Hematopoietic multipotent progenitor cell treated with erythropoietin and hydrocortisone succinate and interleukin-3 and kit ligand, for 17 days (in vitro differentiated cells): ENCODE measurements at regions not wholly inside any gene's neighbourhood (a gene's known extent, or its start where the extent isn't known, plus 50 kb on each side); places are given as distances from the start of the nearest gene placed in this dataset.

Source experiments
- DNase-seq: peaks from one replicate; pipeline ENCODE4 v3.0.0-alpha.2; 2015; ENCODE audit warnings: low spot score

- DNase-seq, result no peak
Measured at GRCh38 chr2:144241801-144242200, 278.1 kb downstream of the ZEB2 start.

DNA sequence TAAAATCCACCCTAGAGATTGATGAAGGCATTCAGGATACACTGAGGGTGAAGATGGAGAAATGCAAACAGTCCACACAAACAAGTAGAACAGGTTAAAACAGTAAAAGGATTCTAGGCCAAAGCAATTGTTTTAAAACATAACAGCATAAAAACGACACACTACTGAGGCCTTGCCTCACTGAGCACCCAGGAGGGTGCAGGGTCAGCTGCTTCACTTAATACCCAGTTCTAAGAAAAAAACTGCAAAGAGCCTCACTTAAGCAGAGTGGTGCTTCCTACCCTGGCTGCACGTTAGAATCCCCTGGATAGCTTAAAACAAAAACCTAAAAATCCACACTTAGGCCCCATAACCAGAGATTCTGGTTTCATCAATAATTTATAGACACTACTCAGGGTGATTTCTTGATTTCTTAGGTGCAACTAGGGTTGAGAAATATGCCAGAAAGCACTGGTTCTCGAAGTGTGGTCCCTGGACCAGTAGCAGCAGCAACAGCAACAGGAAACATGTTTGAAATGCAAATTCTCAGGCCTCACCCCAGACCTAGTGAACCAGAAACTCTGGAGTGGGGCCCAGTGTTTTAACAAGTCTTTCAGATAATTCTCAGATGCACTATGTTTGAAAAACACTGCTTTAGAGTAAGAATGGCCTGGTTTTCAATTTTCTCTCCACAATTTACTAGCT is 279.1 kb downstream of the ZEB2 start:
- no peak for DNase-seq

DNA sequence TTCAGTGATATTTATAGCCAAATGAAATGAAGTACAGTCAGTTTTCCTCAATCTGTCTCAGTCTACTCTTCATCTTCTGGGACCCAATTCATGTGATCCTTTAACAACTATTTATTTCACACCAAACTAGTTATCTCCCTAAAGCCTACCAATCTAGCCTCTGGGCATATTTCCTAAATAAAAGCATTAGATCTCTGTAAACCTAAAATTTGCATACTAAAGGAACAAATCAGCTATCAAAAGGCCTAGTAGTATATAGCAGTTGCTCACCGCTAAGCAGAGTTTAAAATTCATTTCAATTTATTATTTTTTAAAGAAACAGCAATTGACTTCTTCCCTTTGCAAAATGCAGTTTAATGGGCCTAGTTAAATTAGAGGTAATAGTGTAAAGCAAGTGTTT is 280.2 kb downstream of the ZEB2 start:
- no peak for DNase-seq

DNA sequence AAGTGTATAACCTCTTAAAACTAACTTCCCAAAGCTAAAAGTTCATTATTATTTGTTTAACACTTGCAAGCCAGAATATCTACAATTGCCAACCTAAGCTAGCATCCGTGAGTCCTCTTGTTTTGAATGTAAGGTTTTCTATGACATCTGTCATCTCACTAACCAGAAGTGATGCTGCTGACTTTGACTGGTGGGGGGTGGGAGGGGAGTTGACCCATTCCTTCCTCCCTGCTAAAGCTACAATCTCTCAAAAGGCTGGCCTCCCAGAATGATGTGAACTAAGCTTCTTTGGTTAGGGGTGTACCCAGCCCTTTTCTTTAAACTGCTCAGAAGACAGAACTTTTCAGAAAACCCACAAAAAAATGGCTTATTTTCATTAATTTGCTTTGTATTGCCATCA is 280.6 kb downstream of the ZEB2 start:
- DNase-seq, result no peak

- no peak for DNase-seq
Measured at GRCh38 chr2:144237830-144238627, 281.9 kb downstream of the ZEB2 start.

- no peak for DNase-seq
Measured at GRCh38 chr2:144237108-144237507, 282.8 kb downstream of the ZEB2 start.

DNA sequence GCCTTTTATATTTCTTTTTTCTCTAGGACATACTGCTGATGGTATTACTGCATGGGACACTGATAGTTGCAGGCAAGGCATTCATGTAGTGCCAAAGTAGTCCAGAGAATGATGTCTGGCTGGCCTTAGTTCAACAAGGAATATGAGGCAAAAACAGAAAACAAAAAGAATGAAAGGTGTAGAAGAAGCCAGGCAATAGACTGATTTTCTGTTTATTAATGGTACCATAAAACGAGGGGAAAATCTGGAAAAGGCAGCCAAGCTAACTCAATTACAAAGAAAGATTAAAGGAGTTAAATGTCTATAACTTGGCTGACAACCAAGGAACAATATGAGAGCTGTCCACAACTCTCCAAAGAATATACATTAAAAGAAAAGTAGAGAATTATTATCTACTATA is 284.9 kb downstream of the ZEB2 start:
- DNase-seq, result no peak

DNA sequence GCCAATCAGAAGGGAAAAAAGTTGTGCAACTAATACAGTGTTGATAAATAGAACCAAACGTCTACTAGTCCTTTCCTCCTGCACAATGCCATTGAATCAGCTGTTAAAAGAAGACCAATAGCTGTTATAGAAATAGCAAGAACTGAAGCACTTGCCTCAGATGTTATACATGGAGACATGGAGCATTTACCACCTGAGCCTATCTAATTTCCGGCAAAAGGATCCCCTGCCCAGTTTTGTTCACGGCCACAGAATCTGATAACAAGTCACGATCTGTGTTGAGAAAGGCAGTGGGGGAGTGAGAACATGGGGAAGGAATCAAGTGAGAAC is 285.4 kb downstream of the ZEB2 start:
- DNase-seq, result no peak

- no peak for DNase-seq
Measured at GRCh38 chr2:144233733-144234541, 286.0 kb downstream of the ZEB2 start.

DNA sequence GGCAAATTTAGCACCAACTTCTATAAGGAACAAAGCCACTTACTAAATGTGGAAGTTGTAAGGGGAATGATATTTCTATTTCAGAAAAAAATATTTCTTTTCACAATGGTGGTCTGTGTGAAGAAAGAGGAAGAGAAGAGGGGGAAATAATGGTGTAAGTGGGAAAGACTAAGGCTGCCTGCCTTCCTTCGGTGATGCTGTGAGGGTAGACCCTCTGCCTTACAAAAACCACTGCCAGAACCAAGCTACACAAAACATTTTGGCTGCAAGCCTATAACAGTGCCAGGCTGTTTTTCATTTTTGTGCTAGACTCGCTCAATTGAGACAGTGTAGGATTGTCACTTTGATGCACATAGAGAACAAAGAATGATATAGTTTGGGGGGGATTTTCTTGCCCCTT is 286.6 kb downstream of the ZEB2 start:
- DNase-seq, result no peak

DNA sequence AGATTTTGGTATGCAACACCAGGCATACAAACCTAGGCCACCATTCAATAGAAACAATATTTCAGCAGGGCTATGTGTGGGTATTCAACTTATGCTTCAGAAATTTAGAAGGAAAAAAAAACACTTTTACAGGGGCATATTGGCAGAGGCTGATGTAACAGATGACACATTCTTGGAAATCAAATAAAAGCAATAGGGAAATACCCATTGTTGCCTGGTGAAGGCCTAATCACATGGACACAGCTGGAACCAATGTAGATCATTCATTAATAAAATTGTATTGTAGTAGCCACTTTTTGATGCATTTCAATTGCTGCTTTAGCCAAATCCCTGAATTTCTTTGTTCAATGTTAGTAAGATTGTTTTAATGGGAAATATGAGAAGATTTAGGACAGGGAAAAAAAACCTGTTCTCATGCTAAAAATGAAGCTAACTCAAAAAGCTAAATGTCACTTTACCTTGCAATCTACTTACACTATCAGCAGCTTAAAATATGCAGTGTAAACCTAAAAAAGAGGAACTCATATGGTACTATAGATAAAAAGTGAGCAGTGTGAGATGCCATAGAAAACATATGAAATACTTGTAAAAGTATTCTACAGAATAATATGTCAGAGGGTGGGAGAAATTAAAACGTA is 289.4 kb downstream of the ZEB2 start:
- peak; percentile 40 for DNase-seq

DNA sequence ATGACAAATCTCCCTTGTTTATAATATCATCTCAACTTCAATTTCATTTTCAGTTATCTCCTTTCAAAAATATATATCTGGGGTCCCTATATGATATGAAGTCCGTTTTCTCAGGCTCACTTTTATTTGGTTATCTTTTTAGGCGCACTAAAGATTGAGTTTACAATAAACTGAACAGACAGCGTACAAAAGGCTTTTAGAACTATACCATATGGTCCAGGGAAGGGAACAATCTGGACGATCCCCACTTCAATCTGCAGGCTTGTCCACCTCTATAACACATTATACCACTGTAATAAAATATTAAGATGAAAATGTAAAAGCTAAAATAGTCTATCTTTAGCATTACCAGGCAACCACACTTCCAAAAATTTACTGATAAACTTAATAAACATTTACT is 289.9 kb downstream of the ZEB2 start:
- no peak for DNase-seq

DNA sequence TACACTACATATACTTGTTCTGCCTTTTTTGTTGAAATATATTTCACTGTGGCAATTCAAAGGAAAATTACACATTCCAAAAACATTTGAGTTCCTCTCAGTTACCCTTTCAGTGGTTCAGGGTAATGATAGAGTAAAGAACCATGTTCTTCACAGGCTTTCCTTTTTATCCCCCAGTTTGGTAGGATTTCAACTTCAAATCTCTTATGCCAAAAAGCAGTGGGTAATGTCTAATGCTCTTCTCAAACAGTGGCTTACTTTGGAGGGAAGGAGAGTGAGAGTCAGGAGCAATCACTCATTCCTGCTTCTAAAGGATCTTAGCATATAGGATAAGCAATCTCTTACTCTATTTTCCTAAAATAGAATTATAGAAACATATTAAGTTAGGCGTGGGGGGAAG is 290.6 kb downstream of the ZEB2 start:
- no peak for DNase-seq

DNA sequence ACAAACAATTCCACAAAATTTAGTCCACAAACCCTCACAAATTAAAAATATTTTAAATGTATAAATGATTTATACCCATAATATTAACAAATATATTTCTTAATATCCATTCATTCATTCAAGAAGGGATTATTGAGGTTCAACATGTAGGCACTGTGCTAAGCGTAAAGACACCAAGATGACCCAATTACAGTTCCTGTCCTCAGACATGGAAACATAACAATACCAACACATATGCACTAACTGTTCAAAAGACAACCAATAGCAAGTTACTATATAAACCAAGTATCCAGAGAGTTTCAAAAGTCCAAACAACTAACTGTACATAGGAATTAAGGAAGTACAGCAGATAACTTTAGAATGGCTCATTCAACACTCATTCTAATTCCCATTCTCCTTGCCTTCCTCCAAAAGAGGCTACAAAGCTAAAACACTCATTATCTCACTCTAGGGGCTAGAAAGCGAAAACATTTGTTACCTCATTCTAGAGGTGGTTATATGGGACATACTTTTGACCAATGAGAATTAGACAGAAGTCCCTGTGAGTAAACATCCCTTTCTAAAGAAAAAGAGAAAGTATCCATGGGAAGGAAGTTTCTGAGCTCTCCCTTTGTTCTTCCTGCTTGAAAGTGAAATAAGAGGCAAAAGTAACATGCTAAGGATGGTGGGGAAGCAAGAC is 292.4 kb downstream of the ZEB2 start:
- DNase-seq, result no peak

DNA sequence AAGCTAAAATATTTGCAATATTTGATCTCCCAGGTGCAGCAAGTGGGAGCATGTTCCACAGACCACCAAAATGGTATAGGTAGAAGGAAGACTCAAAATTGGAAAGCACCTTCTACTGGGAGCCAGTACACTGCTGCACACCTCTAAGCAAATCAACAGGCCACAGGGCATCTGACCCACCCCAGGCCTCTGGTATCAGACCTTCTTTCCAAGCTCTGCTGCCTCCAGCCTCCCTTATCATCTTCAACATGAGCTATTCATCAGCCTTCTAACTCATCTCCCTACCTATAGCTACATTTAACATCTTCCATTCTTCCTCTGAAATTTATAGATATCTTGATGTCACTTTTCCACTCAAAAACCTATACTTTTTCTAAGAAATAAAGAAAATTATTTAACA is 294.8 kb downstream of the ZEB2 start:
- DNase-seq, result peak; percentile 41

- DNase-seq, result no peak
Measured at GRCh38 chr2:144224472-144224871, 295.4 kb downstream of the ZEB2 start.

- no peak for DNase-seq
Measured at GRCh38 chr2:144219979-144220378, 299.9 kb downstream of the ZEB2 start.

DNA sequence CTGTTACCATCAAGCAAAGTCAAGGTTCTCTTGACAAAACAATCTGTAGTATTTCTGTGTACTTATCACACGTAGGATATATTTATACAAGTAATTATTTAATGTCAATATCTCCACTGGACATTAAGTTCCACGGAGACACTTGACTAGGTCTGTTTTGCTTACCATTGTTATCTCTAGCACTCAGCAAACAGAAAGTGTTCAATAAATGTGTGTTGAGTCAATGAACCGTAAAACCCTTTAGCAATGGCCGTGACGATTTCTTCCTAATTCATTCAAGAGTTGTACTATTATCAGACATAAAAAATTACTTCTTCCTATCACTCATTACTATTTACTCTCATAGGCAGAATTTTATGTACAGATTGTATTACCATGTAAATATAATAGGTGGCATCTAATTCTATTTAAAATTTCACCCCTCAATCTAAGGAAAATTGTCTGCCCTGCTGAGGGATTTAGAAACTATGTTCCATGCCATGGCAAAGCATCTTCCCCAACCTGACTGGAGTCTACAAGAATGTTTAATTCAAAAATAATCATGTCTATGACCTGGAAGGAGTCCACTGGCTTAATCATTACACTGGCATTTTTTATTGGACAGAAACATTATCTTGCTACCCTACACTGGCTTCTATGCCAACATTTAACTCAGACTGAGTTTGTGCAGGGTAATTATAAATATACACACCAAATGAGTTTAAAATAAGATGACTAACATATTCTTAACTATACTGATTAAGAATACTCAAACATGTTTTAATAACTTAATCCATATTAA is 301.9 kb downstream of the ZEB2 start:
- DNase-seq, result no peak

GRCh38 chr2:144215701-144216675 is 303.9 kb downstream of the ZEB2 start:
- no peak for DNase-seq

DNA sequence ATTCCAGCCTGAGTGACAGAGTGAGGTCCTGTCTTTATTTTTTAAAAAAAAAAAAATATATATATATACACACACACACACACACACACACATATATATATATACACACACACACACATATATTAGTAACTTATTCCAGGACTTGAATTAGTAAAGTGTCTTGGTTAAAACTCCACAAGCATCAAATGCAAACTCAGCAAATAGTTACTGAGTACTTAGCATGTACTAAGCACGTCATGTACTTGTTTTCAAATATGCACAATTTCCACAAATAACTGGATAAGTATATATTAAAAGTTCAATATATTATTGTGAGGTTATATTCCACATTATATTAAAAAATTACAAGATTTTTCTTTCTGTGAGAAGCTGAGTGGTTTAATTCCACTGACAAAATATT is 304.7 kb downstream of the ZEB2 start:
- DNase-seq, result no peak
